SHP77 (cell line): ENCODE measurements at regions not wholly inside any gene's neighbourhood (a gene's known extent, or its start where the extent isn't known, plus 50 kb on each side); places are given as distances from the start of the nearest gene placed in this dataset.

ENCODE experiments used
- DNase-seq, 2 experiments: peaks; one replicate each; lab custom pipeline; 2025; lab: John Stamatoyannopoulos, UW

- no peak for DNase-seq
Measured at GRCh38 chr5:12358371-12359090, 454.3 kb upstream of the CTNND2 start.

- no peak for DNase-seq
Measured at GRCh38 chr5:12357626-12358025, 453.4 kb upstream of the CTNND2 start.

- DNase-seq = no peak
Measured at GRCh38 chr5:12354686-12355085, 450.4 kb upstream of the CTNND2 start.

- DNase-seq = no peak
Measured at GRCh38 chr5:12343558-12343957, 439.3 kb upstream of the CTNND2 start.

GRCh38 chr5:12335938-12336337 lies 431.7 kb upstream of the CTNND2 start:
- no peak for DNase-seq

GRCh38 chr5:12332480-12332879 lies 428.2 kb upstream of the CTNND2 start:
- no peak for DNase-seq

- no peak for DNase-seq
Measured at GRCh38 chr5:12330993-12331588, 426.8 kb upstream of the CTNND2 start.

- no peak for DNase-seq
Measured at GRCh38 chr5:12330381-12330780, 426.1 kb upstream of the CTNND2 start.

GRCh38 chr5:12323637-12324229 lies 419.5 kb upstream of the CTNND2 start:
- DNase-seq = no peak

GRCh38 chr5:12322042-12322441 lies 417.8 kb upstream of the CTNND2 start:
- no peak for DNase-seq

- no peak for DNase-seq
Measured at GRCh38 chr5:12320331-12320730, 416.1 kb upstream of the CTNND2 start.

- no peak for DNase-seq
Measured at GRCh38 chr5:12316812-12317211, 412.6 kb upstream of the CTNND2 start.

GRCh38 chr5:12315461-12315860 lies 411.2 kb upstream of the CTNND2 start:
- DNase-seq = no peak

GRCh38 chr5:12313602-12314001 lies 409.4 kb upstream of the CTNND2 start:
- DNase-seq = no peak

GRCh38 chr5:12312343-12312742 lies 408.1 kb upstream of the CTNND2 start:
- DNase-seq = no peak

GRCh38 chr5:12294151-12294550 lies 389.9 kb upstream of the CTNND2 start:
- no peak for DNase-seq

GRCh38 chr5:12292610-12293204 lies 388.5 kb upstream of the CTNND2 start:
- DNase-seq = peak; percentile 55 to 68

- no peak for DNase-seq
Measured at GRCh38 chr5:12284604-12285003, 380.4 kb upstream of the CTNND2 start.

- DNase-seq = no peak
Measured at GRCh38 chr5:12277504-12278192, 373.4 kb upstream of the CTNND2 start.

- no peak for DNase-seq
Measured at GRCh38 chr5:12274236-12274635, 370.0 kb upstream of the CTNND2 start.

- DNase-seq = no peak
Measured at GRCh38 chr5:12272389-12272788, 368.1 kb upstream of the CTNND2 start.

- no peak for DNase-seq
Measured at GRCh38 chr5:12270914-12271313, 366.7 kb upstream of the CTNND2 start.

GRCh38 chr5:12269164-12269563 lies 364.9 kb upstream of the CTNND2 start:
- no peak for DNase-seq
